KMS-11 (cell line): ENCODE measurements at regions not wholly inside any gene's neighbourhood (a gene's known extent, or its start where the extent isn't known, plus 50 kb on each side); places are given as distances from the start of the nearest gene placed in this dataset.

Source experiments
- H2AFZ ChIP-seq: fragments of 200-600 bp; sonication (generic); 2 replicates; pipeline ENCODE4 v1.6.1; 2016; ENCODE audit warnings: antibody characterized with exemption, mixed run types, low read depth
- H3K27ac ChIP-seq: fragments of 200-600 bp; sonication (generic); 2 replicates; pipeline ENCODE4 v1.6.1; 2016; ENCODE audit warnings: mild to moderate bottlenecking, mixed run types
- H3K27me3 ChIP-seq: fragments of 200-600 bp; sonication (generic); 2 replicates; pipeline ENCODE4 v1.6.1; 2017; ENCODE audit warnings: mild to moderate bottlenecking, low read depth, mixed run types, moderate library complexity; ENCODE audit not compliant: insufficient read depth
- H3K36me3 ChIP-seq: fragments of 200-600 bp; sonication (generic); 2 replicates; pipeline ENCODE4 v1.6.1; 2017; ENCODE audit warnings: mild to moderate bottlenecking, mixed run types; ENCODE audit not compliant: insufficient read depth
- H3K4me1 ChIP-seq: fragments of 200-600 bp; sonication (generic); 2 replicates; pipeline ENCODE4 v1.6.1; 2016; ENCODE audit warnings: mild to moderate bottlenecking, low read depth, mixed run types; ENCODE audit not compliant: poor library complexity, severe bottlenecking
- H3K4me2 ChIP-seq: fragments of 200-600 bp; sonication (generic); 2 replicates; pipeline ENCODE4 v1.7.0; 2016; ENCODE audit warnings: mild to moderate bottlenecking, mixed run types
- H3K4me3 ChIP-seq: fragments of 200-600 bp; sonication (generic); IDR thresholded peaks from 2 replicates; pipeline ENCODE4 v1.6.1; 2017; ENCODE audit warnings: low read depth, low read length, mixed read lengths; ENCODE audit not compliant: insufficient read depth
- H3K79me2 ChIP-seq: fragments of 200-600 bp; sonication (generic); 2 replicates; pipeline ENCODE4 v1.6.1; 2016; ENCODE audit warnings: low read depth, mixed run types; ENCODE audit not compliant: insufficient read depth
- H3K9ac ChIP-seq: fragments of 200-600 bp; sonication (generic); 2 replicates; pipeline ENCODE4 v1.6.1; 2016; ENCODE audit warnings: mild to moderate bottlenecking, mixed run types
- H4K20me1 ChIP-seq: fragments of 200-600 bp; sonication (generic); 2 replicates; pipeline ENCODE4 v1.6.1; 2016; ENCODE audit warnings: mild to moderate bottlenecking, mixed run types; ENCODE audit not compliant: insufficient read depth
- CTCF ChIP-seq: fragments of 200-600 bp; sonication (generic); conservative IDR thresholded peaks from 2 replicates; pipeline ENCODE4 v1.6.1; 2017; ENCODE audit warnings: low read depth, mild to moderate bottlenecking, antibody characterized with exemption, low read length, moderate library complexity, mixed read lengths

GRCh38 chr20:53699085-53699674 is 105.5 kb upstream of the ZNF217 start:
- Histone ChIP-seq H3K4me3 (no peak overlapping the region), H3K27ac (no peak overlapping the region), H3K79me2 (no peaks in the 10 kb centered on the region), H3K4me1 (peaks cover 29% of the 10 kb centered on the region), H3K36me3 (no peaks in the 10 kb centered on the region), H3K4me2 (peak overlapping the region; percentile 24; the same call in 1 of the 2 replicates), H2AFZ (no peak overlapping the region), H3K27me3 (no peaks in the 10 kb centered on the region), H4K20me1 (no peaks in the 10 kb centered on the region; the same call in 1 of the 2 replicates), H3K9ac (no peak overlapping the region)
- TF ChIP-seq CTCF: no peak

- Histone ChIP-seq H3K9ac (no peak overlapping the region), H4K20me1 (no peaks in the 10 kb centered on the region; the same call in 1 of the 2 replicates), H3K27me3 (no peaks in the 10 kb centered on the region), H3K79me2 (no peaks in the 10 kb centered on the region), H2AFZ (no peak overlapping the region), H3K4me1 (peaks cover 31% of the 10 kb centered on the region), H3K27ac (no peak overlapping the region), H3K36me3 (no peaks in the 10 kb centered on the region), H3K4me2 (no peak overlapping the region), H3K4me3 (no peak overlapping the region)
- TF ChIP-seq CTCF: no peak
Observed at GRCh38 chr20:53698371-53698978, 104.8 kb upstream of the ZNF217 start.

- no peaks in the 10 kb centered on the region for H3K79me2 ChIP-seq
- H3K27me3 ChIP-seq: no peaks in the 10 kb centered on the region
- H3K4me2 ChIP-seq: no peak overlapping the region
- no peak overlapping the region for H3K9ac ChIP-seq
- H3K4me3 ChIP-seq: no peak overlapping the region
- no peak overlapping the region for H3K27ac ChIP-seq
- no peaks in the 10 kb centered on the region for H3K36me3 ChIP-seq
- H4K20me1 ChIP-seq: no peaks in the 10 kb centered on the region; the same call in 1 of the 2 replicates
- H2AFZ ChIP-seq: no peak overlapping the region
- TF ChIP-seq CTCF: no peak
- H3K4me1 ChIP-seq: peaks cover 32% of the 10 kb centered on the region
Observed at GRCh38 chr20:53695797-53696527, 102.3 kb upstream of the ZNF217 start.

GRCh38 chr20:53693262-53693871 is 99.7 kb upstream of the ZNF217 start:
- TF ChIP-seq CTCF: no peak
- H2AFZ ChIP-seq: no peak overlapping the region
- no peaks in the 10 kb centered on the region for H3K79me2 ChIP-seq
- H3K4me2 ChIP-seq: no peak overlapping the region
- H3K9ac ChIP-seq: no peak overlapping the region
- H3K27me3 ChIP-seq: no peaks in the 10 kb centered on the region
- no peaks in the 10 kb centered on the region for H3K36me3 ChIP-seq
- H3K27ac ChIP-seq: no peak overlapping the region
- H4K20me1 ChIP-seq: no peaks in the 10 kb centered on the region; the same call in 1 of the 2 replicates
- peaks cover 10% of the 10 kb centered on the region for H3K4me1 ChIP-seq
- H3K4me3 ChIP-seq: no peak overlapping the region
